HepG2 (cell line): ENCODE measurements at regions not wholly inside any gene's neighbourhood (a gene's known extent, or its start where the extent isn't known, plus 50 kb on each side); places are given as distances from the start of the nearest gene placed in this dataset.

Source experiments
- ATAC-seq: fragments of 200-7000 bp; cut with Tn5 transposase; 3 replicates; pipeline ENCODE4 v1.9.1; 2020; ENCODE audit warnings: mild to moderate bottlenecking, moderate library complexity
- BruUV-seq: library from RNA; stranded (reverse); fragments of 400-500 nt; replicated peaks from 2 replicates; lab custom pipeline; 2021; lab: Mats Ljungman, UMichigan
- CTCF ChIA-PET: fragments of 300-600 bp; formaldehyde crosslinking; extraction: SDS; loops from one replicate; lab custom pipeline; 2021; ENCODE audit warnings: low total read pairs, inconsistent platforms, low intra/inter-chr PET ratio; lab: Yijun Ruan, JAX
- POLR2A ChIA-PET: fragments of 350-600 bp; sonication (Branson Sonifier 250); formaldehyde crosslinking; loops from one replicate; lab custom pipeline; 2020; ENCODE audit warnings: antibody characterized with exemption, inconsistent platforms; lab: Yijun Ruan, JAX
- DNase-seq: peaks from one replicate; pipeline ENCODE4 v3.0.0-alpha.2; 2015; ENCODE audit warnings: low spot score
- FAIRE-seq: peaks from 3 replicates; lab custom pipeline; 2011; peaks lifted over from hg19 to GRCh38; lab: Jason Lieb, UNC
- H2AFZ ChIP-seq: one replicate; pipeline ENCODE4 v1.6.1; 2011; ENCODE audit warnings: low read length, inconsistent platforms
- H3K27ac ChIP-seq: fragments of 300-600 bp; 3 replicates; pipeline ENCODE4 v1.8.0; 2011; ENCODE audit warnings: mixed run types, mild to moderate bottlenecking, mixed read lengths, low read length, inconsistent platforms; ENCODE audit not compliant: insufficient read depth; ENCODE audit errors: extremely low read length
- H3K27me3 ChIP-seq, 2 experiments: fragments of 200-600 bp in 1 of 2; 2 replicates in 1 of 2; 3 replicates in 1 of 2; pipeline versions ENCODE4 v1.6.0 to v1.8.0; 2011; ENCODE audit warnings: low read length in 2 of 2, mild to moderate bottlenecking in 2 of 2, moderate library complexity in 2 of 2, inconsistent platforms in 1 of 2; ENCODE audit not compliant: insufficient read depth in 2 of 2, control insufficient read depth in 1 of 2
- H3K36me3 ChIP-seq, 2 experiments: fragments of 200-600 bp in 1 of 2; replicated peaks in 1 of 2; 2 replicates in 1 of 2; 3 replicates in 1 of 2; pipeline versions ENCODE4 v1.5.1 to v1.8.0; 2011; ENCODE audit warnings: low read length in 2 of 2, inconsistent platforms in 1 of 2; ENCODE audit not compliant: insufficient read depth in 2 of 2, control insufficient read depth in 1 of 2
- H3K4me1 ChIP-seq: 2 replicates; pipeline ENCODE4 v1.5.1; 2012; ENCODE audit warnings: low read length, inconsistent platforms; ENCODE audit not compliant: insufficient read depth
- H3K4me2 ChIP-seq: 2 replicates; pipeline ENCODE4 v1.6.0; 2011; ENCODE audit warnings: low read depth, low read length, inconsistent platforms
- H3K4me3 ChIP-seq, 3 experiments: fragments of 200-600 bp in 1 of 3; sonication (generic), shearing (Covaris generic) in 1 of 3; replicated peaks in 1 of 3; 2 replicates each; pipeline ENCODE4 v1.5.1; 2011 to 2016; ENCODE audit warnings: low read length in 3 of 3, inconsistent platforms in 2 of 3, low read depth in 2 of 3, mild to moderate bottlenecking in 2 of 3, control low read depth in 1 of 3, mixed read lengths in 1 of 3; ENCODE audit not compliant: insufficient read depth in 1 of 3
- H3K79me2 ChIP-seq: one replicate; pipeline ENCODE4 v1.6.1; 2011; ENCODE audit warnings: low read length, inconsistent platforms; ENCODE audit not compliant: insufficient read depth
- H3K9ac ChIP-seq: 2 replicates; pipeline ENCODE4 v1.6.0; 2011; ENCODE audit warnings: mild to moderate bottlenecking, low read depth, low read length, inconsistent platforms; ENCODE audit not compliant: insufficient read depth
- H3K9me3 ChIP-seq: 2 replicates; pipeline ENCODE4 v1.5.1; 2012; ENCODE audit warnings: mild to moderate bottlenecking, low read length
- H4K20me1 ChIP-seq: 2 replicates; pipeline ENCODE4 v1.6.0; 2011; ENCODE audit warnings: inconsistent platforms, mild to moderate bottlenecking, low read length, moderate library complexity; ENCODE audit not compliant: insufficient read depth
- BCL6 ChIP-seq: IDR thresholded peaks from 2 replicates; pipeline ENCODE4 v1.6.1; 2016; ENCODE audit warnings: missing genetic modification reagents, missing compliant biosample characterization
- BRD4 ChIP-seq: sonication (generic); formaldehyde crosslinking; IDR thresholded peaks from 2 replicates; pipeline ENCODE4 v1.4.0; 2020; ENCODE audit warnings: missing genetic modification reagents
- CBX5 ChIP-seq: sonication (generic); formaldehyde crosslinking; IDR thresholded peaks from 2 replicates; pipeline ENCODE4 v1.4.0; 2020; ENCODE audit warnings: missing genetic modification reagents, borderline replicate concordance
- CENPX ChIP-seq: sonication (generic); formaldehyde crosslinking; IDR thresholded peaks from 2 replicates; pipeline ENCODE4 v1.9.0; 2021; ENCODE audit warnings: mild to moderate bottlenecking, missing genetic modification reagents, moderate library complexity
- FOXM1 ChIP-seq: sonication (generic); formaldehyde crosslinking; IDR thresholded peaks from 2 replicates; pipeline ENCODE4 v1.5.0; 2020; ENCODE audit warnings: missing genetic modification reagents
- HNRNPLL ChIP-seq: fragments of 200-400 bp; formaldehyde crosslinking; IDR thresholded peaks from 2 replicates; pipeline ENCODE4 v1.6.1; 2017; ENCODE audit warnings: mild to moderate bottlenecking, low read depth, low read length; ENCODE audit not compliant: poor library complexity, severe bottlenecking
- KDM3A ChIP-seq: IDR thresholded peaks from 2 replicates; pipeline ENCODE4 v1.6.1; 2018; ENCODE audit warnings: low read depth, missing compliant biosample characterization
- KLF9 ChIP-seq: IDR thresholded peaks from 2 replicates; pipeline ENCODE4 v1.6.1; 2016; ENCODE audit warnings: low read depth
- MEIS1 ChIP-seq: sonication (generic); formaldehyde crosslinking; IDR thresholded peaks from 2 replicates; pipeline ENCODE4 v1.9.0; 2021; ENCODE audit warnings: mild to moderate bottlenecking, missing genetic modification reagents, moderate library complexity, borderline replicate concordance
- NFRKB ChIP-seq: fragments of 450-650 bp; IDR thresholded peaks from 2 replicates; pipeline ENCODE4 v1.6.1; 2017
- NR2F1 ChIP-seq, 2 experiments: fragments of 450-650 bp in 1 of 2; formaldehyde crosslinking in 1 of 2; IDR thresholded peaks; 2 replicates each; pipeline versions ENCODE4 v1.5.0 to v1.6.1; 2016 to 2020; ENCODE audit warnings: mild to moderate bottlenecking in 1 of 2, missing compliant biosample characterization in 1 of 2, missing genetic modification reagents in 1 of 2, moderate library complexity in 1 of 2
- POLR2AphosphoS2 ChIP-seq: IDR thresholded peaks from 2 replicates; pipeline ENCODE4 v1.6.1; 2011; ENCODE audit warnings: low read depth, low read length, improper control_type of control experiment
- TBX2 ChIP-seq: sonication (generic); formaldehyde crosslinking; IDR thresholded peaks from 2 replicates; pipeline ENCODE4 v1.5.0; 2020; ENCODE audit warnings: missing genetic modification reagents, mild to moderate bottlenecking, borderline replicate concordance
- ZNF432 ChIP-seq: sonication (generic); formaldehyde crosslinking; IDR thresholded peaks from 2 replicates; pipeline ENCODE4 v1.5.0; 2020; ENCODE audit warnings: missing genetic modification reagents, mild to moderate bottlenecking, borderline replicate concordance
- ZNF562 ChIP-seq: sonication (generic); formaldehyde crosslinking; IDR thresholded peaks from 2 replicates; pipeline ENCODE4 v1.8.0; 2022; ENCODE audit warnings: missing genetic modification reagents, borderline replicate concordance
- ZNF629 ChIP-seq: sonication (generic); formaldehyde crosslinking; conservative IDR thresholded peaks from 2 replicates; pipeline ENCODE4 v1.5.0; 2020; ENCODE audit warnings: missing genetic modification reagents
- WGBS: methylation state at CpG from one replicate; pipeline ENCODE4 v1.1.6; 2017; ENCODE audit warnings: low lambda C conversion rate; 5-methylcytosine and 5-hydroxymethylcytosine counted together
- in situ Hi-C: cut with HindIII; loops from 2 replicates; pipeline ENCODE4 v1.10.0; 2017; ENCODE audit warnings: low pct_unique_long_range_greater_than_20kb; ENCODE audit not compliant: extremely low pct_ligation_motif_present
- intact Hi-C: fragments of 100-400 bp; cut with micrococcal nuclease; formaldehyde crosslinking; loops from one replicate; pipeline ENCODE4 v1.10.0; 2022; ENCODE audit not compliant: unreplicated experiment
- TF ChIP-seq, protein P1 (sequence below): sonication (generic); formaldehyde crosslinking; IDR thresholded peaks from 2 replicates; pipeline ENCODE4 v1.4.0; 2020; ENCODE audit warnings: missing genetic modification reagents, borderline replicate concordance
- TF ChIP-seq, protein P2 (sequence below): sonication (generic); formaldehyde crosslinking; IDR thresholded peaks from 2 replicates; pipeline ENCODE4 v1.4.0; 2020; ENCODE audit warnings: missing genetic modification reagents, borderline replicate concordance
- TF ChIP-seq, protein P3 (sequence below): sonication (generic); formaldehyde crosslinking; IDR thresholded peaks from 2 replicates; pipeline ENCODE4 v1.5.0; 2020; ENCODE audit warnings: mild to moderate bottlenecking, missing genetic modification reagents

- no peaks in the 10 kb centered on the region for H3K4me1 ChIP-seq
- H3K4me2 ChIP-seq, result no peak overlapping the region
- intact Hi-C loops (no loop called here), in situ Hi-C loops (no loop called here)
- no peaks in the 10 kb centered on the region for H3K27me3 ChIP-seq
- no peak overlapping the region for H3K4me3 ChIP-seq
- CTCF ChIA-PET, result no interaction called here
- no peaks in the 10 kb centered on the region for H3K36me3 ChIP-seq
- no peak overlapping the region for H2AFZ ChIP-seq
- no peak overlapping the region for H3K27ac ChIP-seq
- H3K79me2 ChIP-seq, result no peaks in the 10 kb centered on the region
- H4K20me1 ChIP-seq, result no peaks in the 10 kb centered on the region
- FAIRE-seq (no peak), ATAC-seq (no peak), DNase-seq (no peak)
- peaks cover 23% of the 10 kb centered on the region for H3K9me3 ChIP-seq
- no peak overlapping the region for H3K9ac ChIP-seq
- 12% methylated on average over 10 of the region's 10 CpGs for WGBS
- POLR2A ChIA-PET, result no interaction called here
- BruUV-seq, result no TSS peak
- TF ChIP-seq CBX5 (CRISPR knock-in tag) (no peak), CENPX (no peak), TBX2 (no peak), ZNF432 (CRISPR knock-in tag) (no peak), ZNF562 (CRISPR knock-in tag) (no peak), MEIS1 (CRISPR knock-in tag) (no peak), KLF9 (CRISPR knock-in tag) (no peak), KDM3A (CRISPR knock-in tag) (no peak), BCL6 (no peak), POLR2AphosphoS2 (no peak), BRD4 (CRISPR knock-in tag) (no peak), ZNF629 (no peak), NFRKB (no peak), FOXM1 (CRISPR knock-in tag) (no peak), HNRNPLL (no peak), NR2F1 (CRISPR knock-in tag; IDR thresholded peaks at IDR 0.05) (no peak)
- TF ChIP-seq, protein P1, sequence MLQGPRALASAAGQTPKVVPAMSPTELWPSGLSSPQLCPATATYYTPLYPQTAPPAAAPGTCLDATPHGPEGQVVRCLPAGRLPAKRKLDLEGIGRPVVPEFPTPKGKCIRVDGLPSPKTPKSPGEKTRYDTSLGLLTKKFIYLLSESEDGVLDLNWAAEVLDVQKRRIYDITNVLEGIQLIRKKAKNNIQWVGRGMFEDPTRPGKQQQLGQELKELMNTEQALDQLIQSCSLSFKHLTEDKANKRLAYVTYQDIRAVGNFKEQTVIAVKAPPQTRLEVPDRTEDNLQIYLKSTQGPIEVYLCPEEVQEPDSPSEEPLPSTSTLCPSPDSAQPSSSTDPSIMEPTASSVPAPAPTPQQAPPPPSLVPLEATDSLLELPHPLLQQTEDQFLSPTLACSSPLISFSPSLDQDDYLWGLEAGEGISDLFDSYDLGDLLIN (CRISPR knock-in tag), result no peak
- TF ChIP-seq, protein P2, sequence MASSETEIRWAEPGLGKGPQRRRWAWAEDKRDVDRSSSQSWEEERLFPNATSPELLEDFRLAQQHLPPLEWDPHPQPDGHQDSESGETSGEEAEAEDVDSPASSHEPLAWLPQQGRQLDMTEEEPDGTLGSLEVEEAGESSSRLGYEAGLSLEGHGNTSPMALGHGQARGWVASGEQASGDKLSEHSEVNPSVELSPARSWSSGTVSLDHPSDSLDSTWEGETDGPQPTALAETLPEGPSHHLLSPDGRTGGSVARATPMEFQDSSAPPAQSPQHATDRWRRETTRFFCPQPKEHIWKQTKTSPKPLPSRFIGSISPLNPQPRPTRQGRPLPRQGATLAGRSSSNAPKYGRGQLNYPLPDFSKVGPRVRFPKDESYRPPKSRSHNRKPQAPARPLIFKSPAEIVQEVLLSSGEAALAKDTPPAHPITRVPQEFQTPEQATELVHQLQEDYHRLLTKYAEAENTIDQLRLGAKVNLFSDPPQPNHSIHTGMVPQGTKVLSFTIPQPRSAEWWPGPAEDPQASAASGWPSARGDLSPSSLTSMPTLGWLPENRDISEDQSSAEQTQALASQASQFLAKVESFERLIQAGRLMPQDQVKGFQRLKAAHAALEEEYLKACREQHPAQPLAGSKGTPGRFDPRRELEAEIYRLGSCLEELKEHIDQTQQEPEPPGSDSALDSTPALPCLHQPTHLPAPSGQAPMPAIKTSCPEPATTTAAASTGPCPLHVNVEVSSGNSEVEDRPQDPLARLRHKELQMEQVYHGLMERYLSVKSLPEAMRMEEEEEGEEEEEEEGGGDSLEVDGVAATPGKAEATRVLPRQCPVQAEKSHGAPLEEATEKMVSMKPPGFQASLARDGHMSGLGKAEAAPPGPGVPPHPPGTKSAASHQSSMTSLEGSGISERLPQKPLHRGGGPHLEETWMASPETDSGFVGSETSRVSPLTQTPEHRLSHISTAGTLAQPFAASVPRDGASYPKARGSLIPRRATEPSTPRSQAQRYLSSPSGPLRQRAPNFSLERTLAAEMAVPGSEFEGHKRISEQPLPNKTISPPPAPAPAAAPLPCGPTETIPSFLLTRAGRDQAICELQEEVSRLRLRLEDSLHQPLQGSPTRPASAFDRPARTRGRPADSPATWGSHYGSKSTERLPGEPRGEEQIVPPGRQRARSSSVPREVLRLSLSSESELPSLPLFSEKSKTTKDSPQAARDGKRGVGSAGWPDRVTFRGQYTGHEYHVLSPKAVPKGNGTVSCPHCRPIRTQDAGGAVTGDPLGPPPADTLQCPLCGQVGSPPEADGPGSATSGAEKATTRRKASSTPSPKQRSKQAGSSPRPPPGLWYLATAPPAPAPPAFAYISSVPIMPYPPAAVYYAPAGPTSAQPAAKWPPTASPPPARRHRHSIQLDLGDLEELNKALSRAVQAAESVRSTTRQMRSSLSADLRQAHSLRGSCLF (CRISPR knock-in tag), result no peak
- TF ChIP-seq, protein P3, sequence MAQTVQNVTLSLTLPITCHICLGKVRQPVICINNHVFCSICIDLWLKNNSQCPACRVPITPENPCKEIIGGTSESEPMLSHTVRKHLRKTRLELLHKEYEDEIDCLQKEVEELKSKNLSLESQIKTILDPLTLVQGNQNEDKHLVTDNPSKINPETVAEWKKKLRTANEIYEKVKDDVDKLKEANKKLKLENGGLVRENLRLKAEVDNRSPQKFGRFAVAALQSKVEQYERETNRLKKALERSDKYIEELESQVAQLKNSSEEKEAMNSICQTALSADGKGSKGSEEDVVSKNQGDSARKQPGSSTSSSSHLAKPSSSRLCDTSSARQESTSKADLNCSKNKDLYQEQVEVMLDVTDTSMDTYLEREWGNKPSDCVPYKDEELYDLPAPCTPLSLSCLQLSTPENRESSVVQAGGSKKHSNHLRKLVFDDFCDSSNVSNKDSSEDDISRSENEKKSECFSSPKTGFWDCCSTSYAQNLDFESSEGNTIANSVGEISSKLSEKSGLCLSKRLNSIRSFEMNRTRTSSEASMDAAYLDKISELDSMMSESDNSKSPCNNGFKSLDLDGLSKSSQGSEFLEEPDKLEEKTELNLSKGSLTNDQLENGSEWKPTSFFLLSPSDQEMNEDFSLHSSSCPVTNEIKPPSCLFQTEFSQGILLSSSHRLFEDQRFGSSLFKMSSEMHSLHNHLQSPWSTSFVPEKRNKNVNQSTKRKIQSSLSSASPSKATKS (CRISPR knock-in tag), result no peak
Observed at GRCh38 chr1:208841436-208841835, 597.3 kb upstream of the PLXNA2 start.
